ENCODE measurements at regions not wholly inside any gene's neighbourhood (a gene's known extent, or its start where the extent isn't known, plus 50 kb on each side); places are given as distances from the start of the nearest gene placed in this dataset.
"Not testable (repeated sequence)": the region's sequence is repeated elsewhere in the genome, so short reads cannot be mapped to it uniquely, and the experiment has no call there.

GRCh38 chr7:137107802-137108201 lies 235.7 kb downstream of the PTN start:
- DNase-seq, result not testable (repeated sequence)

GRCh38 chr7:137103526-137103925 lies 235.1 kb downstream of the CHRM2 start:
- DNase-seq, result not testable (repeated sequence)

GRCh38 chr7:137097111-137097510 lies 228.7 kb downstream of the CHRM2 start:
- no peak for DNase-seq

- no peak for DNase-seq
These were observed 228.2 kb downstream of the CHRM2 start for GRCh38 chr7:137096607-137097006.

GRCh38 chr7:137093198-137093597 lies 224.7 kb downstream of the CHRM2 start:
- DNase-seq, result no peak

GRCh38 chr7:137091396-137091795 lies 222.9 kb downstream of the CHRM2 start:
- no peak for DNase-seq

- no peak for DNase-seq
These were observed 218.4 kb downstream of the CHRM2 start for GRCh38 chr7:137086896-137087295.

GRCh38 chr7:137084607-137085380 lies 216.3 kb downstream of the CHRM2 start:
- no peak for DNase-seq

- DNase-seq, result no peak
These were observed 213.9 kb downstream of the CHRM2 start for GRCh38 chr7:137082391-137082790.

- DNase-seq, result no peak
These were observed 213.1 kb downstream of the CHRM2 start for GRCh38 chr7:137081321-137082093.

- DNase-seq, result no peak
These were observed 212.2 kb downstream of the CHRM2 start for GRCh38 chr7:137080516-137081203.

- no peak for DNase-seq
These were observed 210.3 kb downstream of the CHRM2 start for GRCh38 chr7:137078781-137079180.

GRCh38 chr7:137074391-137075030 lies 206.1 kb downstream of the CHRM2 start:
- no peak for DNase-seq

GRCh38 chr7:137073571-137074325 lies 205.3 kb downstream of the CHRM2 start:
- no peak for DNase-seq
